ENCODE measurements at regions not wholly inside any gene's neighbourhood (a gene's known extent, or its start where the extent isn't known, plus 50 kb on each side); places are given as distances from the start of the nearest gene placed in this dataset.

DNA sequence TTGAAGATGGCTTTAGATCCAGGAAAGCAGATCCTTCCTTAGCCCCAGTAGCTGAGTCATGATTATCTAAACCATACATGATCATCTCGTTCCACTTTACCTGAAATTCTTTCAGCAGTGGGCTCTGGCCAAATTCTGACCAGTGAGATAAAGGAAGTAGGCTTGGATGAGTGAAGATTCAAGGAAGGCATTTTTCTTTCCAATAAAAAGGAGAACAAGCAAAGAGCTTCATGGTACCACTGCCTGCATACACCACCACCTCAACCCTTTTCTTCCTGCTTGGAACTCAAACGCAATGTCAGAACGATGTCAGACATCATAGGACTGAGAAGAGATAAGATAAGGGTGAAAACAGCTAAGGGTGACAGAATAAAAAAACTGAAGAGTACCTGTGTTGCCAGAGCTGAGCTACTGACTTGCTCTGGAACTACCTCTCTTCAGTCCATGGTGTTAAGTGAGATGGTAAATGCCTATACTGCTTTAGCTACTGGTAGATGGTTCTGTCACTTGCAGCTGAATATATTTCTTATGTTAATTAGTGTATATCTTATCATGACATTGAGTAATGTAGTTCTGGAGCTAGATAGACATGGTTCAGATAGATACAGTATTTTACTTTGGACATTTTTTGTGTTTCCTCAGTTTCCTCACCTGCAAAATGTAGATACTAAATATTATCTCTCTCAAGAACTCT lies 58.7 kb upstream of the ACVR1 start:
- no CpG with 5 or more reads among the region's 3 CpGs for WGBS (ENCODE audit: insufficient coverage, low lambda C conversion rate)
- no peaks in the 10 kb centered on the region for H3K36me3 ChIP-seq (ENCODE audit: control insufficient read depth, insufficient read depth, low read length)
- H3K27ac ChIP-seq (ENCODE audit: low read length) = peak overlapping the region; percentile 60
- H3K4me3 ChIP-seq (ENCODE audit: low read length) = no peak overlapping the region
- no peaks in the 10 kb centered on the region for H3K27me3 ChIP-seq (ENCODE audit: control insufficient read depth, insufficient read depth, low read length)
- no peaks in the 10 kb centered on the region for H3K9me3 ChIP-seq (ENCODE audit: control insufficient read depth, low read depth, low read length)
- peak; percentile 39 to 67 for DNase-seq
- peaks cover 40% of the 10 kb centered on the region for H3K4me1 ChIP-seq (ENCODE audit: control insufficient read depth, insufficient read depth, low read length)

DNA sequence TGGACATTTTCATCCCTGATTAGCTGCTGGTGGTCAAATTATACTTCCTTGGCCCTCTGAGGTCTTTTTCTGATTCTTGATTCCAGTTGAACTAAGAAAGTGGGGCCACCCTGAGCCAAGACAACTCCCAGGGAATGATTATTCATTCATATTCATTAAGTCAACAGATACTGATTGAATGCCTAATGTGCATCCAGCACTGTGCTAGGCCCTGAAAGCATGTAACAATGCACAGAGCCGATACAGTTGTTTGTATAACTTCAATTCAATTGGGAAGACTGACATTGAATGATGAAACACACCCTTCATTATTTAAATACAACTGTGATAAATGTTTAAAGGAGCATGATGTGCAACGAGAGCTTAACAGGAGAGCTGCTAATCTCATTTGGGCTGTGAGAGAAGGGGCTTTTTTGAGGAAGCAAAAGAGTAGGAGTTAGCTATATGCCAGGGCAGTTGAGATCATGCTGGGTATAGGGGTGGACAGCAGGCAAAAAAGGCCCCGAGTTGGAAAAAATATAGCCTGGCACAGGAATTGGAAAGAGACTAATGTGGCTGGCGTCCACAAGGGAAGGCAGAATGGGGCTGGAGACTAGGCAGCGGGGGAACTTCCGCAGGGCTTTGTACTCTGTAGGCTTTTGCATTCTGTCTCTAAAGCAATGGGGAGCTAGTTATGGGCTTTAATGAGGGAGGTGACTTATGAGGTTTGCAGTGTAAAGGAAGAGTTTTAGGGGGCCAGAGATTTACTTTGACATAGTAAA lies 57.2 kb upstream of the ACVR1 start:
- Histone ChIP-seq H3K4me1 (ENCODE audit: control insufficient read depth, insufficient read depth, low read length) (peaks cover 28% of the 10 kb centered on the region), H3K36me3 (ENCODE audit: control insufficient read depth, insufficient read depth, low read length) (no peaks in the 10 kb centered on the region), H3K9me3 (ENCODE audit: control insufficient read depth, low read depth, low read length) (no peaks in the 10 kb centered on the region), H3K27ac (ENCODE audit: low read length) (peak overlapping the region; percentile 39), H3K4me3 (ENCODE audit: low read length) (no peak overlapping the region), H3K27me3 (ENCODE audit: control insufficient read depth, insufficient read depth, low read length) (no peaks in the 10 kb centered on the region)
- no peak for DNase-seq
- no CpG with 5 or more reads among the region's 6 CpGs for WGBS (ENCODE audit: insufficient coverage, low lambda C conversion rate)

DNA sequence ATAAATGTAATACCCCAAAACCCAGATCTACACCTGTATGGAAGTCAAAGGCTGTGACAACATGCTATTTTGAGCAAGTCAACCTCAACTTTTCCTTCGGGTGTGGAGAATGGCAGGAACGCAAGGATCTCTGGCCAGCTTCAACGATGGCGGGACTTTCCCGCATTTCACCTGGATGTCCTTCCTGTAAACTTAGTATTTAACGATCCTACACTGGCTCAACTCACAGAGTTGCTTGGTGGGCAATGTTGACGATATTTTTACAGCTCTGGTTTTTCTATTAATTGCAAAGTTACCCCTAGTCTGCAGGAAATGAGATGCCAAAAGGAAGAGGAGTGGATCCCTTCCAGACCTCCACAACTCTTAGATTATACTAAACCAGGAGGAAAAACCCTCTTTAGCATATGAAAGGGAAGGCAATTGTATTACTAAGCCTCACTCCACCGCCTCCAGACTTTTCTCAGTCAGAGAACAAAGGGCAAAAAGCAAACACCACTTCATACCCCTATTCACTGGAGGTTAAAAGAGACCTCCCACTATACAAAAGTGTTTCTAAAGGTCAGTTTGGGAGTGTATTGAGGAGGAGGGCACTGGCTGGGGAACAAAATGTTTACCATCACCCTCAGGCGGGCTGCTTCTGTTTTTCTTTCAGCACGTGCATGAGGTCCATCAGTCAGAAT lies 56.5 kb upstream of the ACVR1 start:
- 22% methylated on average over 6 of the region's 10 CpGs for WGBS (ENCODE audit: insufficient coverage, low lambda C conversion rate)
- Histone ChIP-seq H3K4me3 (ENCODE audit: low read length) (no peak overlapping the region), H3K9me3 (ENCODE audit: control insufficient read depth, low read depth, low read length) (no peaks in the 10 kb centered on the region), H3K27me3 (ENCODE audit: control insufficient read depth, insufficient read depth, low read length) (no peaks in the 10 kb centered on the region), H3K27ac (ENCODE audit: low read length) (peak overlapping the region; percentile 39), H3K36me3 (ENCODE audit: control insufficient read depth, insufficient read depth, low read length) (no peaks in the 10 kb centered on the region), H3K4me1 (ENCODE audit: control insufficient read depth, insufficient read depth, low read length) (peaks cover 28% of the 10 kb centered on the region)
- DNase-seq = peak in 1 of 2 donors; percentile 63

DNA sequence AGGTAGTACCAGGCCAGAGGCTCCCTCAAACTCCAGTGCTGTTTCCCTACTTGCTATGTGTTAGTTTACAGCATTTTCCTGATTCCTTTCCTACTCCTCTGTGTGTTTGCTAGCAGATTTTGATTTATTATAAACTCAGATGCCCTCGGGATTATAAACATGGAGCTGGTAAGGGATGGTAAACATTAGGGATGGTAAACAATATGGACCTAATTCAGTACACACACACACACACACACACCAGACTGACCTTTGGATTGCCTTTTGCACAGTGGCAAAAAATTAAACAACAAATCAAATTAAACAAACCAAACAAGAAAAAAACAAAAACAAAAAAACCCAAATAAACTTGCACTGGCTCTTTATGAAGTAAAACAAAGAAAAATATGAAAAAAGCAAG lies 55.4 kb upstream of the ACVR1 start:
- no peaks in the 10 kb centered on the region for H3K27me3 ChIP-seq (ENCODE audit: control insufficient read depth, insufficient read depth, low read length)
- no peaks in the 10 kb centered on the region for H3K36me3 ChIP-seq (ENCODE audit: control insufficient read depth, insufficient read depth, low read length)
- DNase-seq = no peak
- H3K27ac ChIP-seq (ENCODE audit: low read length) = no peak overlapping the region
- H3K4me3 ChIP-seq (ENCODE audit: low read length) = no peak overlapping the region
- H3K9me3 ChIP-seq (ENCODE audit: control insufficient read depth, low read depth, low read length) = no peaks in the 10 kb centered on the region
- no CpG with 5 or more reads among the region's 1 CpG for WGBS (ENCODE audit: insufficient coverage, low lambda C conversion rate)
- peaks cover 25% of the 10 kb centered on the region for H3K4me1 ChIP-seq (ENCODE audit: control insufficient read depth, insufficient read depth, low read length)

DNA sequence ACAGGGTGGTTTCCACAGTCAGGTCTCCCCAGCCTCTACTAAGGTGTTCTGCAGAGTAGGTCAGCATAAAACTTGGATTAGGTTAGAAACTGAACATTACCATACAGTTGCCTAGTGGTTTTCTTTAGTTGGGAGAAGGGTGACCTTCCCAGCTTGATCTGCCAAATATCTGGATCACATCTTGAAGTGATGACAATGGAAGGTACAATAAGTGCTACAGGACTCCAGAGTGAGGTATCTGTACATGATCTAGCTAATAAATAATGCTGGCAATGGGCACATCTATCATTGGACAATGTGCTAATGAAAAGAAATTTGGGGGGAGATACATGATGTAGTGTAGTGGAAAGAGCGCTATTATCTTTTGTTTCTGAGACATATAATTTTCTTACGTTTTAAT lies 54.6 kb upstream of the ACVR1 start:
- Histone ChIP-seq H3K27ac (ENCODE audit: low read length) (no peak overlapping the region), H3K4me1 (ENCODE audit: control insufficient read depth, insufficient read depth, low read length) (peaks cover 21% of the 10 kb centered on the region), H3K9me3 (ENCODE audit: control insufficient read depth, low read depth, low read length) (no peaks in the 10 kb centered on the region), H3K4me3 (ENCODE audit: low read length) (no peak overlapping the region), H3K36me3 (ENCODE audit: control insufficient read depth, insufficient read depth, low read length) (no peaks in the 10 kb centered on the region), H3K27me3 (ENCODE audit: control insufficient read depth, insufficient read depth, low read length) (no peaks in the 10 kb centered on the region)
- no peak for DNase-seq
- 83% methylated on average over 2 of the region's 2 CpGs for WGBS (ENCODE audit: insufficient coverage, low lambda C conversion rate)

DNA sequence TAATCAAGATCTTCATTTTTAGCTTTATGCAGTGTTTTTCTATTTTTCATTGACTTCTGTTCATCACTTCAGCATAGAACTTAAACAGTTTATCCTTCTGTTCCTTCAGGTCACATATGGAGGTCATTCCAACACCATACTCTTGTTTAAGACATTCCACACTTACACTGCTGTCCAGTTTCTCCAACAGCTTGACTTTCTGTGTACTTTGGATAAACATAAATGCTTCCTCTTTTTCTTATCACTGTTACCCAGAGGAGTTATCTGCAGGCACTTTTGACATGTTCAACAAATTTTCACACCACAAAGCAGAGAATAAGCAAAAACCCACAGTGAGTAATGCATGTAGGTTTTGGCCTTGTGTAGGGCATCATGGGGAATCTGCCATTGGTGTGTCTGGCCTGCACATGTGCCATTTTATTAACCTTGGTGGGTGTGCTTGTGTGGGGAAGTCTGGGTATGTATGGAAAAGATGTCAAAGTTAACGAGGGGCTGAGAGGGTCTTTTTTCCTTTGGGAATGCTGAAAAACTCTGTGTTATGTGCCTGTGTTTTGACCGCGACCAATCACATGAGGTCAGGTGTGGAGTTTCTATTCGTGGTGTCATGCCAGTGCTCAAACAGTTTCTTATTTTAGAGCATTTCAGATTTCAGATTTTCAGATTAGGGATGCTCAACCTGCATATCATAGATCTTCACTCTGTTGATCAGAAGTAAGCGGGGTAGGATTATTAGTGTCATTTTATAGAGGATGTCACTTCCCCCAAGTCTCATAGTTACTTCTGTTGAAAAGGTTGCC lies 53.9 kb upstream of the ACVR1 start:
- WGBS (ENCODE audit: insufficient coverage, low lambda C conversion rate) = 100% methylated on average over 1 of the region's 5 CpGs
- Histone ChIP-seq H3K9me3 (ENCODE audit: control insufficient read depth, low read depth, low read length) (no peaks in the 10 kb centered on the region), H3K27me3 (ENCODE audit: control insufficient read depth, insufficient read depth, low read length) (no peaks in the 10 kb centered on the region), H3K36me3 (ENCODE audit: control insufficient read depth, insufficient read depth, low read length) (no peaks in the 10 kb centered on the region), H3K4me1 (ENCODE audit: control insufficient read depth, insufficient read depth, low read length) (peaks cover 21% of the 10 kb centered on the region), H3K27ac (ENCODE audit: low read length) (no peak overlapping the region), H3K4me3 (ENCODE audit: low read length) (no peak overlapping the region)
- no peak for DNase-seq

DNA sequence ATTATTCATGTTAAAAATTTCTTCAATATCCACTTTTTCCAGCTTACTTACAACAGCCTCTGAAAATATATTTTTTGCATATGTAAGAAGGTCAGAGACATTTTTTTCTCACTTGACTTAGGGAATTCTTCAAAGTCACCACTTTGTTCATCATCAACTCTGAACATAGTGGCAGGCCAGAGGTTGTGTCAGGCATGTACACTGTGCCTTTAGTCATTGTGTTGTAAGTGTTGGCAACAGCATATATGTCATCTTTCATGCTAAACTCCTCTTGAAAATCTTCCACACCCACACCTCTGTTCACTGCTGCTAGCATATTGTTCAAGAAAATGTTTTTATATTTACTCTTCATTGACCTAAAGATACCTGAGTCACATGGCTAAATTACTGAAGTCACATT lies 52.2 kb upstream of the ACVR1 start:
- Histone ChIP-seq H3K27me3 (ENCODE audit: control insufficient read depth, insufficient read depth, low read length) (no peaks in the 10 kb centered on the region), H3K4me3 (ENCODE audit: low read length) (no peak overlapping the region), H3K36me3 (ENCODE audit: control insufficient read depth, insufficient read depth, low read length) (no peaks in the 10 kb centered on the region), H3K27ac (ENCODE audit: low read length) (no peak overlapping the region), H3K9me3 (ENCODE audit: control insufficient read depth, low read depth, low read length) (no peaks in the 10 kb centered on the region), H3K4me1 (ENCODE audit: control insufficient read depth, insufficient read depth, low read length) (peaks cover 15% of the 10 kb centered on the region)
- no peak for DNase-seq

DNA sequence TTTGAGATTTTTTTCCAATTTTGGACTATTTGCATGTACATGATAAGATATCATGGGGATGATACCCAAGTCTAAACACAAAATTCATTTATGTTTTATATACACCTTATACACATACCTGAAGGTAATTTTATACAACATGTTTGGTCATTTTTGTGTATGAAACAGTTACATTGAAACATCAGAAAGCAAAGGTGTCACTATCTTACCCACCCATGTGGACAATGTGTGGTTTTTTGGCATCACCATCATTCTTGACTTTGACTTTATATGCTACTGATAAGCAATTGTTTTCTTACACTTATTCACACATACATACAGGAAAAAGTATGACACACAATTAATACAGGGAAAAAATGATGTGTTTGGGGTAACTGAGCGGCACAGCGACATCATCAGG lies 51.0 kb upstream of the ACVR1 start:
- WGBS (ENCODE audit: insufficient coverage, low lambda C conversion rate) = no CpG with 5 or more reads among the region's 2 CpGs

More for the DNA sequence above, 51.0 kb upstream of the ACVR1 start:
- H3K4me3 ChIP-seq (ENCODE audit: low read length) = no peak overlapping the region
- no peaks in the 10 kb centered on the region for H3K9me3 ChIP-seq (ENCODE audit: control insufficient read depth, low read depth, low read length)
- no peak for DNase-seq
- no peak overlapping the region for H3K27ac ChIP-seq (ENCODE audit: low read length)
- H3K27me3 ChIP-seq (ENCODE audit: control insufficient read depth, insufficient read depth, low read length) = no peaks in the 10 kb centered on the region
- H3K36me3 ChIP-seq (ENCODE audit: control insufficient read depth, insufficient read depth, low read length) = no peaks in the 10 kb centered on the region
- peaks cover 3% of the 10 kb centered on the region for H3K4me1 ChIP-seq (ENCODE audit: control insufficient read depth, insufficient read depth, low read length)

Measured in large intestine (tissue), 3 donors.